CD8-positive, alpha-beta memory T cell (primary cell): ENCODE measurements at regions not wholly inside any gene's neighbourhood (a gene's known extent, or its start where the extent isn't known, plus 50 kb on each side); places are given as distances from the start of the nearest gene placed in this dataset.
A peak's percentile ranks its signal among the peaks of the same experiment; 100 is the strongest.

Experiments
- CTCF ChIA-PET: fragments of 350-600 bp; sonication (Branson Sonifier 250); formaldehyde crosslinking; loops from one replicate; lab custom pipeline; 2021; ENCODE audit warnings: antibody characterized with exemption; lab: Charles Lee
- POLR2A ChIA-PET: fragments of 350-600 bp; sonication (Branson Sonifier 250); formaldehyde crosslinking; loops from one replicate; lab custom pipeline; 2021; ENCODE audit warnings: antibody characterized with exemption; lab: Charles Lee
- DNase-seq, 5 donors: peaks; one replicate each; pipeline versions ENCODE4 v3.0.0 to v3.0.0-alpha.2; 2020 to 2022; ENCODE audit warnings: mixed read lengths in 1 of 5
- H3K27ac ChIP-seq: one replicate; pipeline ENCODE4 v1.7.0; 2013; ENCODE audit warnings: low read depth, mild to moderate bottlenecking, low read length, moderate library complexity
- H3K27me3 ChIP-seq: 2 replicates; pipeline ENCODE4 v1.7.0; 2013; ENCODE audit warnings: low read length, mild to moderate bottlenecking; ENCODE audit not compliant: insufficient read depth, poor library complexity, severe bottlenecking
- H3K36me3 ChIP-seq: 2 replicates; pipeline ENCODE4 v1.7.0; 2013; ENCODE audit warnings: mild to moderate bottlenecking, low read length, moderate library complexity; ENCODE audit not compliant: insufficient read depth
- H3K4me1 ChIP-seq: 2 replicates; pipeline ENCODE4 v1.7.0; 2013; ENCODE audit warnings: mild to moderate bottlenecking, low read length, moderate library complexity; ENCODE audit not compliant: insufficient read depth
- H3K4me3 ChIP-seq: 2 replicates; pipeline ENCODE4 v1.7.0; 2013; ENCODE audit warnings: mild to moderate bottlenecking, low read length
- H3K9me3 ChIP-seq: 2 replicates; pipeline ENCODE4 v1.7.0; 2013; ENCODE audit warnings: mild to moderate bottlenecking, low read length
- H3K27ac Mint-ChIP-seq, 8 donors: one replicate each; pipeline ENCODE4 v1.8.0; 2020 to 2021; ENCODE audit warnings: mixed read lengths in 8 of 8, mild to moderate bottlenecking in 6 of 8, inconsistent platforms in 3 of 8, moderate library complexity in 3 of 8
- H3K27me3 Mint-ChIP-seq, 2 donors: one replicate each; pipeline ENCODE4 v1.8.0; 2020 to 2021; ENCODE audit warnings: mixed read lengths in 2 of 2, mild to moderate bottlenecking in 1 of 2, moderate library complexity in 1 of 2
- H3K36me3 Mint-ChIP-seq, 3 donors: one replicate each; pipeline ENCODE4 v1.8.0; 2020 to 2021; ENCODE audit warnings: mixed read lengths in 3 of 3, inconsistent platforms in 1 of 3, mild to moderate bottlenecking in 1 of 3
- H3K4me1 Mint-ChIP-seq, 3 donors: one replicate each; pipeline ENCODE4 v1.8.0; 2020 to 2021; ENCODE audit warnings: mixed read lengths in 3 of 3, inconsistent platforms in 1 of 3, mild to moderate bottlenecking in 1 of 3
- H3K4me3 Mint-ChIP-seq, 7 donors: one replicate each; pipeline ENCODE4 v1.8.0; 2020 to 2021; ENCODE audit warnings: mixed read lengths in 7 of 7, mild to moderate bottlenecking in 6 of 7, moderate library complexity in 4 of 7, inconsistent platforms in 2 of 7
- H3K9me3 Mint-ChIP-seq, 5 donors: one replicate each; pipeline ENCODE4 v1.8.0; 2020 to 2022; ENCODE audit warnings: mixed read lengths in 5 of 5, mild to moderate bottlenecking in 3 of 5, moderate library complexity in 2 of 5, inconsistent platforms in 1 of 5

GRCh38 chr11:128057786-128058395, 529.5 kb downstream of the ETS1 start:
- no peaks in the 10 kb centered on the region for H3K27me3 ChIP-seq
- no peaks in the 10 kb centered on the region for H3K9me3 Mint-ChIP-seq
- POLR2A ChIA-PET: interaction anchor here (1.4 kb wide), 1 partner anchor 19 kb away, joined by 6 read pairs; no protein-coding TSS in a partner anchor
- H3K4me1 ChIP-seq: peaks cover 37% of the 10 kb centered on the region
- H3K27ac Mint-ChIP-seq: peak overlapping the region in 1 of 8 donors; percentile 6
- no peak overlapping the region for H3K4me3 ChIP-seq
- no peaks in the 10 kb centered on the region for H3K36me3 ChIP-seq
- H3K9me3 ChIP-seq: no peaks in the 10 kb centered on the region
- no peak overlapping the region for H3K27ac ChIP-seq
- H3K4me3 Mint-ChIP-seq: no peak overlapping the region
- DNase-seq: no peak
- H3K36me3 Mint-ChIP-seq: peaks cover 0 to 4% (median under 1%) of the 10 kb centered on the region in 3 donors
- H3K27me3 Mint-ChIP-seq: no peaks in the 10 kb centered on the region
- peaks cover 23 to 39% (median 38%) of the 10 kb centered on the region in 3 donors for H3K4me1 Mint-ChIP-seq
- CTCF ChIA-PET: interaction anchor here (0.5 to 1.4 kb wide), 3 partner anchors 11 to 100 kb away, joined by 3 to 4 read pairs (median 4); no protein-coding TSS in a partner anchor

GRCh38 chr11:128055576-128056217, 531.7 kb downstream of the ETS1 start:
- ChIA-PET POLR2A (interaction anchor here (1.2 kb wide), 1 partner anchor 16 kb away, joined by 7 read pairs; no protein-coding TSS in a partner anchor), CTCF (interaction anchor here (9.5 kb wide), 1 partner anchor 17 kb away, joined by 64 read pairs; no protein-coding TSS in a partner anchor)
- Histone ChIP-seq H3K27ac (no peak overlapping the region), H3K4me1 (peaks cover 59% of the 10 kb centered on the region), H3K4me3 (no peak overlapping the region), H3K27me3 (no peaks in the 10 kb centered on the region), H3K9me3 (no peaks in the 10 kb centered on the region), H3K36me3 (no peaks in the 10 kb centered on the region)
- Mint-ChIP-seq H3K9me3 (no peaks in the 10 kb centered on the region), H3K4me1 (peaks cover 41 to 60% (median 58%) of the 10 kb centered on the region in 3 donors), H3K4me3 (peak overlapping the region in 5 of 7 donors; percentile 12 to 52 (median 37)), H3K27me3 (no peaks in the 10 kb centered on the region), H3K27ac (peak overlapping the region; percentile 13 to 97 (median 70)), H3K36me3 (peaks cover 0 to 6% (median 4%) of the 10 kb centered on the region in 3 donors)
- no peak for DNase-seq

GRCh38 chr11:128053981-128054931, 533.1 kb downstream of the ETS1 start:
- no peaks in the 10 kb centered on the region for H3K9me3 Mint-ChIP-seq
- H3K4me3 Mint-ChIP-seq: peak overlapping the region; percentile 28 to 90 (median 81)
- ChIA-PET CTCF (interaction anchor here (0.7 to 9.5 kb wide), 4 partner anchors 11 to 103 kb away, joined by 3 to 64 read pairs (median 7); no protein-coding TSS in a partner anchor), POLR2A (interaction anchor here (1.2 to 2.9 kb wide), 4 partner anchors 10 to 15 kb away, joined by 3 to 20 read pairs (median 8); no protein-coding TSS in a partner anchor)
- Histone ChIP-seq H3K9me3 (no peaks in the 10 kb centered on the region), H3K36me3 (no peaks in the 10 kb centered on the region), H3K27me3 (no peaks in the 10 kb centered on the region), H3K4me3 (peak overlapping the region; percentile 60), H3K4me1 (peaks cover 73% of the 10 kb centered on the region), H3K27ac (peak overlapping the region; percentile 8)
- H3K27ac Mint-ChIP-seq: peak overlapping the region; percentile 85 to 99 (median 93)
- peaks cover 54 to 75% (median 72%) of the 10 kb centered on the region in 3 donors for H3K4me1 Mint-ChIP-seq
- no peak for DNase-seq
- no peaks in the 10 kb centered on the region for H3K27me3 Mint-ChIP-seq
- H3K36me3 Mint-ChIP-seq: peaks cover 0 to 6% (median 4%) of the 10 kb centered on the region in 3 donors

GRCh38 chr11:128052912-128053641, 534.3 kb downstream of the ETS1 start:
- ChIA-PET CTCF (interaction anchor here (1.3 to 9.5 kb wide), 4 partner anchors 14 to 105 kb away, joined by 3 to 64 read pairs (median 8); no protein-coding TSS in a partner anchor), POLR2A (interaction anchor here (0.5 to 2.9 kb wide), 4 partner anchors 9 to 14 kb away, joined by 3 to 20 read pairs (median 6); no protein-coding TSS in a partner anchor)
- peak overlapping the region; percentile 10 for H3K27ac ChIP-seq
- Mint-ChIP-seq H3K36me3 (peaks cover 0 to 6% (median 4%) of the 10 kb centered on the region in 3 donors), H3K9me3 (no peaks in the 10 kb centered on the region), H3K4me3 (peak overlapping the region; percentile 57 to 84 (median 81)), H3K27ac (peak overlapping the region; percentile 84 to 99 (median 87)), H3K27me3 (no peaks in the 10 kb centered on the region), H3K4me1 (peaks cover 62 to 84% (median 81%) of the 10 kb centered on the region in 3 donors)
- H3K9me3 ChIP-seq: no peaks in the 10 kb centered on the region
- no peaks in the 10 kb centered on the region for H3K27me3 ChIP-seq
- DNase-seq: peak in 2 of 5 donors; percentile 49 to 57
- peaks cover 69% of the 10 kb centered on the region for H3K4me1 ChIP-seq
- peak overlapping the region; percentile 17 for H3K4me3 ChIP-seq
- no peaks in the 10 kb centered on the region for H3K36me3 ChIP-seq

- Mint-ChIP-seq H3K4me3 (no peak overlapping the region), H3K9me3 (peaks cover 0 to 6% (median 0%) of the 10 kb centered on the region in 5 donors), H3K4me1 (peaks cover 69 to 91% (median 90%) of the 10 kb centered on the region in 3 donors), H3K27me3 (peaks cover 0 to 2% of the 10 kb centered on the region in 2 donors), H3K36me3 (peaks cover 1 to 8% (median 4%) of the 10 kb centered on the region in 3 donors), H3K27ac (peak overlapping the region in 3 of 8 donors; percentile 13 to 26 (median 17))
- no peak for DNase-seq
- no peak overlapping the region for H3K27ac ChIP-seq
- H3K4me3 ChIP-seq: no peak overlapping the region
- H3K9me3 ChIP-seq: no peaks in the 10 kb centered on the region
- ChIA-PET POLR2A (no interaction called here), CTCF (interaction anchor here (1.9 to 9.5 kb wide), 3 partner anchors 9 to 110 kb away, joined by 5 to 64 read pairs (median 8); no protein-coding TSS in a partner anchor)
- H3K4me1 ChIP-seq: peaks cover 67% of the 10 kb centered on the region
- H3K27me3 ChIP-seq: no peaks in the 10 kb centered on the region
- no peaks in the 10 kb centered on the region for H3K36me3 ChIP-seq
These were observed 539.2 kb downstream of the ETS1 start for GRCh38 chr11:128048121-128048520.

GRCh38 chr11:128047026-128047425, 540.3 kb downstream of the ETS1 start:
- Mint-ChIP-seq H3K4me3 (peak overlapping the region in 1 of 7 donors; percentile 21), H3K27ac (peak overlapping the region in 1 of 8 donors; percentile 38), H3K27me3 (peaks cover 0 to 2% of the 10 kb centered on the region in 2 donors), H3K4me1 (peaks cover 69 to 91% (median 90%) of the 10 kb centered on the region in 3 donors), H3K9me3 (peaks cover 0 to 6% (median 0%) of the 10 kb centered on the region in 5 donors), H3K36me3 (peaks cover 1 to 4% (median 4%) of the 10 kb centered on the region in 3 donors)
- Histone ChIP-seq H3K4me1 (peaks cover 63% of the 10 kb centered on the region), H3K9me3 (no peaks in the 10 kb centered on the region), H3K27me3 (no peaks in the 10 kb centered on the region), H3K27ac (no peak overlapping the region), H3K36me3 (no peaks in the 10 kb centered on the region), H3K4me3 (no peak overlapping the region)
- no peak for DNase-seq
- CTCF ChIA-PET: interaction anchor here (1.0 to 9.5 kb wide), 3 partner anchors 8 to 111 kb away, joined by 3 to 64 read pairs (median 4); no protein-coding TSS in a partner anchor
- POLR2A ChIA-PET: no interaction called here
